RPMI7951 (cell line): ENCODE measurements at regions not wholly inside any gene's neighbourhood (a gene's known extent, or its start where the extent isn't known, plus 50 kb on each side); places are given as distances from the start of the nearest gene placed in this dataset.

Source experiments
- DNase-seq: peaks from one replicate; pipeline ENCODE4 v3.0.0-alpha.2; 2012; ENCODE audit warnings: low read depth

GRCh38 chr12:98146487-98146886, 368.9 kb upstream of the TMPO start:
- no peak for DNase-seq

GRCh38 chr12:98149270-98149669, 366.1 kb upstream of the TMPO start:
- DNase-seq = no peak

- DNase-seq = no peak
Measured at GRCh38 chr12:98149691-98150210, 365.6 kb upstream of the TMPO start.

GRCh38 chr12:98151105-98151590, 364.2 kb upstream of the TMPO start:
- no peak for DNase-seq

GRCh38 chr12:98151984-98152383, 363.4 kb upstream of the TMPO start:
- no peak for DNase-seq

- DNase-seq = no peak
Measured at GRCh38 chr12:98154850-98155249, 360.5 kb upstream of the TMPO start.

- no peak for DNase-seq
Measured at GRCh38 chr12:98156697-98157096, 358.7 kb upstream of the TMPO start.

- DNase-seq = no peak
Measured at GRCh38 chr12:98162906-98163678, 352.3 kb upstream of the TMPO start.

GRCh38 chr12:98172304-98172703, 343.1 kb upstream of the TMPO start:
- DNase-seq = no peak

- DNase-seq = no peak
Measured at GRCh38 chr12:98172801-98173200, 342.6 kb upstream of the TMPO start.

- no peak for DNase-seq
Measured at GRCh38 chr12:98173773-98174427, 341.5 kb upstream of the TMPO start.

GRCh38 chr12:98174428-98174809, 341.0 kb upstream of the TMPO start:
- DNase-seq = no peak

- no peak for DNase-seq
Measured at GRCh38 chr12:98178126-98178525, 337.3 kb upstream of the TMPO start.

- no peak for DNase-seq
Measured at GRCh38 chr12:98179151-98179550, 336.2 kb upstream of the TMPO start.

GRCh38 chr12:98180603-98181002, 334.8 kb upstream of the TMPO start:
- DNase-seq = no peak

GRCh38 chr12:98182821-98183220, 332.6 kb upstream of the TMPO start:
- no peak for DNase-seq

- no peak for DNase-seq
Measured at GRCh38 chr12:98185606-98186005, 329.8 kb upstream of the TMPO start.

GRCh38 chr12:98188650-98189077, 326.7 kb upstream of the TMPO start:
- DNase-seq = no peak

GRCh38 chr12:98194591-98194990, 320.8 kb upstream of the TMPO start:
- no peak for DNase-seq

GRCh38 chr12:98198261-98198982, 317.0 kb upstream of the TMPO start:
- no peak for DNase-seq

GRCh38 chr12:98208816-98209215, 306.6 kb upstream of the TMPO start:
- no peak for DNase-seq

GRCh38 chr12:98211909-98212695, 303.3 kb upstream of the TMPO start:
- DNase-seq = no peak
